Keratinocyte (primary cell): ENCODE measurements at regions not wholly inside any gene's neighbourhood (a gene's known extent, or its start where the extent isn't known, plus 50 kb on each side); places are given as distances from the start of the nearest gene placed in this dataset.

Experiments
- DNase-seq: peaks from one replicate; pipeline ENCODE4 v3.0.0-alpha.2; 2011; ENCODE audit warnings: low read depth, missing footprints, low spot score
- FAIRE-seq: peaks from 2 replicates; lab custom pipeline; 2011; peaks lifted over from hg19 to GRCh38; lab: Jason Lieb, UNC
- H2AFZ ChIP-seq: 2 replicates; pipeline ENCODE4 v1.6.0; 2012; ENCODE audit warnings: low read length, control low read depth, inconsistent platforms; ENCODE audit not compliant: control insufficient read depth
- H3K27ac ChIP-seq: 2 replicates; pipeline ENCODE4 v1.5.1; 2011; ENCODE audit warnings: low read length; ENCODE audit not compliant: control insufficient read depth, insufficient read depth
- H3K27me3 ChIP-seq: 3 replicates; pipeline ENCODE4 v1.6.0; 2011; ENCODE audit warnings: low read length; ENCODE audit not compliant: control insufficient read depth, insufficient read depth; ENCODE audit errors: extremely low read depth
- H3K36me3 ChIP-seq, 2 experiments: 2 replicates in 1 of 2; 3 replicates in 1 of 2; pipeline ENCODE4 v1.5.1; 2011; ENCODE audit warnings: low read length in 2 of 2, mild to moderate bottlenecking in 1 of 2; ENCODE audit not compliant: control insufficient read depth in 2 of 2, insufficient read depth in 2 of 2; ENCODE audit errors: extremely low read depth in 1 of 2
- H3K4me1 ChIP-seq: 3 replicates; pipeline ENCODE4 v1.5.1; 2011; ENCODE audit warnings: low read length; ENCODE audit not compliant: control insufficient read depth, insufficient read depth; ENCODE audit errors: extremely low read depth
- H3K4me2 ChIP-seq: 3 replicates; pipeline ENCODE4 v1.6.0; 2011; ENCODE audit warnings: low read depth, low read length; ENCODE audit not compliant: control insufficient read depth, insufficient read depth; ENCODE audit errors: extremely low read depth
- H3K4me3 ChIP-seq, 3 experiments: fragments of 200-600 bp in 1 of 3; sonication (generic) in 1 of 3; 2 replicates in 2 of 3; 3 replicates in 1 of 3; pipeline ENCODE4 v1.5.1; 2011 to 2016; ENCODE audit warnings: low read length in 3 of 3, mild to moderate bottlenecking in 3 of 3, control low read depth in 2 of 3, inconsistent platforms in 1 of 3, low read depth in 1 of 3, mixed read lengths in 1 of 3, mixed run types in 1 of 3, moderate library complexity in 1 of 3; ENCODE audit not compliant: control insufficient read depth in 2 of 3, insufficient read depth in 2 of 3; ENCODE audit errors: extremely low read depth in 1 of 3
- H3K79me2 ChIP-seq: 2 replicates; pipeline ENCODE4 v1.6.0; 2012; ENCODE audit warnings: low read length; ENCODE audit not compliant: control insufficient read depth, insufficient read depth
- H3K9ac ChIP-seq: 3 replicates; pipeline ENCODE4 v1.6.0; 2011; ENCODE audit warnings: low read length; ENCODE audit not compliant: control insufficient read depth, insufficient read depth; ENCODE audit errors: extremely low read depth
- H3K9me1 ChIP-seq: 3 replicates; pipeline ENCODE4 v1.6.0; 2011; ENCODE audit warnings: low read length; ENCODE audit not compliant: control insufficient read depth, insufficient read depth; ENCODE audit errors: extremely low read depth
- H3K9me3 ChIP-seq: 2 replicates; pipeline ENCODE4 v1.5.1; 2012; ENCODE audit warnings: low read depth, low read length; ENCODE audit not compliant: control insufficient read depth
- H4K20me1 ChIP-seq: 3 replicates; pipeline ENCODE4 v1.6.0; 2011; ENCODE audit warnings: low read length; ENCODE audit not compliant: control insufficient read depth, insufficient read depth; ENCODE audit errors: extremely low read depth
- EZH2 ChIP-seq: IDR thresholded peaks from one replicate; pipeline ENCODE4 v1.6.1; 2012; ENCODE audit warnings: inconsistent platforms, mild to moderate bottlenecking, low read length, moderate library complexity
- dilution Hi-C: fragments of 300-500 bp; cut with MboI; formaldehyde crosslinking; loops from one replicate; pipeline ENCODE4 v1.7.0; 2020; ENCODE audit warnings: low sequenced_read_pairs; ENCODE audit not compliant: extremely low pct_ligation_motif_present
- TF ChIP-seq, protein P1 (sequence below), 3 experiments: IDR thresholded peaks in 1 of 3; conservative IDR thresholded peaks in 1 of 3; optimal IDR thresholded peaks in 1 of 3; 2 replicates in 2 of 3; 3 replicates in 1 of 3; pipeline versions ENCODE3 to v1.5.1; 2011; ENCODE audit warnings: low read length in 3 of 3, mild to moderate bottlenecking in 3 of 3, moderate library complexity in 2 of 3, control low read depth in 1 of 3, inconsistent platforms in 1 of 3; ENCODE audit not compliant: insufficient read depth in 2 of 3; ENCODE audit errors: extremely low read depth in 1 of 3

GRCh38 chr18:51941999-51942398 is 398.0 kb upstream of the DCC start:
- DNase-seq (no peak), FAIRE-seq (no peak)
- no peaks in the 10 kb centered on the region for H3K36me3 ChIP-seq
- no peak overlapping the region for H3K27ac ChIP-seq
- no peak overlapping the region for H3K9ac ChIP-seq
- no peaks in the 10 kb centered on the region for H4K20me1 ChIP-seq
- H3K9me1 ChIP-seq, result no peaks in the 10 kb centered on the region
- H3K4me1 ChIP-seq, result no peaks in the 10 kb centered on the region
- no peaks in the 10 kb centered on the region for H3K9me3 ChIP-seq
- TF ChIP-seq, protein P1, sequence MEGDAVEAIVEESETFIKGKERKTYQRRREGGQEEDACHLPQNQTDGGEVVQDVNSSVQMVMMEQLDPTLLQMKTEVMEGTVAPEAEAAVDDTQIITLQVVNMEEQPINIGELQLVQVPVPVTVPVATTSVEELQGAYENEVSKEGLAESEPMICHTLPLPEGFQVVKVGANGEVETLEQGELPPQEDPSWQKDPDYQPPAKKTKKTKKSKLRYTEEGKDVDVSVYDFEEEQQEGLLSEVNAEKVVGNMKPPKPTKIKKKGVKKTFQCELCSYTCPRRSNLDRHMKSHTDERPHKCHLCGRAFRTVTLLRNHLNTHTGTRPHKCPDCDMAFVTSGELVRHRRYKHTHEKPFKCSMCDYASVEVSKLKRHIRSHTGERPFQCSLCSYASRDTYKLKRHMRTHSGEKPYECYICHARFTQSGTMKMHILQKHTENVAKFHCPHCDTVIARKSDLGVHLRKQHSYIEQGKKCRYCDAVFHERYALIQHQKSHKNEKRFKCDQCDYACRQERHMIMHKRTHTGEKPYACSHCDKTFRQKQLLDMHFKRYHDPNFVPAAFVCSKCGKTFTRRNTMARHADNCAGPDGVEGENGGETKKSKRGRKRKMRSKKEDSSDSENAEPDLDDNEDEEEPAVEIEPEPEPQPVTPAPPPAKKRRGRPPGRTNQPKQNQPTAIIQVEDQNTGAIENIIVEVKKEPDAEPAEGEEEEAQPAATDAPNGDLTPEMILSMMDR (optimal IDR thresholded peaks at IDR 0.05 in 1 of 3, IDR thresholded peaks at IDR 0.05 in 1 of 3, conservative IDR thresholded peaks at IDR 0.05 in 1 of 3; ENCODE audit: extremely low read depth in 1 of 3, insufficient read depth in 2 of 3, low read length in 3 of 3), result no peak
- no peak for TF ChIP-seq EZH2
- no peak overlapping the region for H3K4me3 ChIP-seq
- dilution Hi-C loops, result no loop called here
- H3K4me2 ChIP-seq, result no peak overlapping the region
- H3K27me3 ChIP-seq, result no peaks in the 10 kb centered on the region
- no peaks in the 10 kb centered on the region for H3K79me2 ChIP-seq
- no peak overlapping the region for H2AFZ ChIP-seq

DNA sequence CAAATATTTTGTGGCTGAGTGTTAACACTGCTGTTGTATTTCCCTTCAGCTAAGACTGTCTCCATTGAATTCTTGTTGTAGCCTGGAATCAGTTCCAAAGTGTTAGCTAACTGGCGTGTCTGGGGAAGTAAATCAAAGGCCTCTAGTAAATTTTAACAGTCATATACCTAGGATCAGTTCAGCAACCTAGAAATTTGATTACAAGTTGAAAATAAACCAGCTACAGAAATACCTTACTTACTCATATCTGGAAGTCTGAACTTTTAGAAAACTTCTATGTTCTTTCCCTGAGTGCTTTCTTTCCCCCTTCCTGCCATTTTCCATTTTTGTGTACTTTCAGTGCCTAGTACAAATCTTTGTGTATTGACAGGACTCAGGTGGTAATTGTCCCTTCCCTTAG is 396.7 kb upstream of the DCC start:
- H3K79me2 ChIP-seq, result no peaks in the 10 kb centered on the region
- H3K9me1 ChIP-seq, result no peaks in the 10 kb centered on the region
- H3K27me3 ChIP-seq, result no peaks in the 10 kb centered on the region
- H3K4me1 ChIP-seq, result no peaks in the 10 kb centered on the region
- no peak overlapping the region for H3K27ac ChIP-seq
- H3K9ac ChIP-seq, result no peak overlapping the region
- dilution Hi-C loops, result no loop called here
- DNase-seq (no peak), FAIRE-seq (no peak)
- H3K4me3 ChIP-seq, result no peak overlapping the region
- H2AFZ ChIP-seq, result no peak overlapping the region
- H3K4me2 ChIP-seq, result no peak overlapping the region
- no peaks in the 10 kb centered on the region for H3K36me3 ChIP-seq
- no peaks in the 10 kb centered on the region for H4K20me1 ChIP-seq
- TF ChIP-seq EZH2, result no peak
- TF ChIP-seq, protein P1 (optimal IDR thresholded peaks at IDR 0.05 in 1 of 3, IDR thresholded peaks at IDR 0.05 in 1 of 3, conservative IDR thresholded peaks at IDR 0.05 in 1 of 3; ENCODE audit: extremely low read depth in 1 of 3, insufficient read depth in 2 of 3, low read length in 3 of 3), result no peak
- H3K9me3 ChIP-seq, result no peaks in the 10 kb centered on the region
